ENCODE measurements at regions not wholly inside any gene's neighbourhood (a gene's known extent, or its start where the extent isn't known, plus 50 kb on each side); places are given as distances from the start of the nearest gene placed in this dataset.

GRCh38 chr11:121688860-121689614 lies 236.3 kb upstream of the SORL1-AS1 start:
- TF ChIP-seq FOXM1 (IDR thresholded peaks at IDR 0.05; ENCODE audit: borderline replicate concordance, low read depth), result peak; percentile 61; the same call in 1 of the 2 replicates
- 0 out of 2 replicates have a peak, but pooled peaks have one; percentile 20 for TF ChIP-seq NFIC (IDR thresholded peaks at IDR 0.05)
- TF ChIP-seq CEBPB (IDR thresholded peaks at IDR 0.05), result no peak
- no peak for TF ChIP-seq CREB1 (IDR thresholded peaks at IDR 0.05; ENCODE audit: low read depth)
- TF ChIP-seq, protein P1, sequence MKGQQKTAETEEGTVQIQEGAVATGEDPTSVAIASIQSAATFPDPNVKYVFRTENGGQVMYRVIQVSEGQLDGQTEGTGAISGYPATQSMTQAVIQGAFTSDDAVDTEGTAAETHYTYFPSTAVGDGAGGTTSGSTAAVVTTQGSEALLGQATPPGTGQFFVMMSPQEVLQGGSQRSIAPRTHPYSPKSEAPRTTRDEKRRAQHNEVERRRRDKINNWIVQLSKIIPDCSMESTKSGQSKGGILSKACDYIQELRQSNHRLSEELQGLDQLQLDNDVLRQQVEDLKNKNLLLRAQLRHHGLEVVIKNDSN (IDR thresholded peaks at IDR 0.05), result no peak
- TF ChIP-seq EP300 (IDR thresholded peaks at IDR 0.05; ENCODE audit: borderline replicate concordance), result peak; percentile 85; the same call in 1 of the 2 replicates
- TF ChIP-seq YY1 (IDR thresholded peaks at IDR 0.05; ENCODE audit: low read depth), result peak; percentile 54; the same call in 1 of the 2 replicates
- no peak for TF ChIP-seq TAF1 (IDR thresholded peaks at IDR 0.05; ENCODE audit: low read depth)
- TF ChIP-seq ZBTB7A (IDR thresholded peaks at IDR 0.05; ENCODE audit: low read depth), result no peak
- TF ChIP-seq TCF12 (IDR thresholded peaks at IDR 0.05; ENCODE audit: low read depth), result peak; percentile 68; the same call in 1 of the 2 replicates
- TF ChIP-seq EGR1 (IDR thresholded peaks at IDR 0.05), result no peak; the same call in 1 of the 2 replicates
- TF ChIP-seq TEAD4 (IDR thresholded peaks at IDR 0.05), result peak; percentile 88
- TF ChIP-seq REST (IDR thresholded peaks at IDR 0.05; ENCODE audit: low read depth), result no peak
- TF ChIP-seq RAD21 (IDR thresholded peaks at IDR 0.05; ENCODE audit: low read depth), result no peak
- no peak; the same call in 1 of the 2 replicates for TF ChIP-seq MAX (IDR thresholded peaks at IDR 0.05)

- peak; percentile 13; the same call in 1 of the 2 replicates for TF ChIP-seq NFIC (IDR thresholded peaks at IDR 0.05)
- TF ChIP-seq MAX (IDR thresholded peaks at IDR 0.05), result peak; percentile 67
- peak; percentile 29; the same call in 1 of the 2 replicates for TF ChIP-seq TCF12 (IDR thresholded peaks at IDR 0.05; ENCODE audit: low read depth)
- no peak for TF ChIP-seq ZBTB7A (IDR thresholded peaks at IDR 0.05; ENCODE audit: low read depth)
Observed at GRCh38 chr11:121688055-121688491, 235.3 kb upstream of the SORL1-AS1 start.

GRCh38 chr11:121683791-121684190 lies 231.0 kb upstream of the SORL1-AS1 start:
- TF ChIP-seq CREB1 (IDR thresholded peaks at IDR 0.05; ENCODE audit: low read depth), result no peak
- TF ChIP-seq, protein P1 (IDR thresholded peaks at IDR 0.05), result no peak
- TF ChIP-seq NFIC (IDR thresholded peaks at IDR 0.05), result no peak
- TF ChIP-seq CEBPB (IDR thresholded peaks at IDR 0.05), result no peak
- no peak for TF ChIP-seq YY1 (IDR thresholded peaks at IDR 0.05; ENCODE audit: low read depth)
- TF ChIP-seq EGR1 (IDR thresholded peaks at IDR 0.05), result no peak
- no peak for TF ChIP-seq MAX (IDR thresholded peaks at IDR 0.05)
- no peak for TF ChIP-seq REST (IDR thresholded peaks at IDR 0.05; ENCODE audit: low read depth)
- TF ChIP-seq TCF12 (IDR thresholded peaks at IDR 0.05; ENCODE audit: low read depth), result no peak
- no peak for TF ChIP-seq RAD21 (IDR thresholded peaks at IDR 0.05; ENCODE audit: low read depth)
- no peak for TF ChIP-seq EP300 (IDR thresholded peaks at IDR 0.05; ENCODE audit: borderline replicate concordance)
- no peak for TF ChIP-seq FOXM1 (IDR thresholded peaks at IDR 0.05; ENCODE audit: borderline replicate concordance, low read depth)
- no peak for TF ChIP-seq TEAD4 (IDR thresholded peaks at IDR 0.05)
- TF ChIP-seq TAF1 (IDR thresholded peaks at IDR 0.05; ENCODE audit: low read depth), result no peak
- TF ChIP-seq ZBTB7A (IDR thresholded peaks at IDR 0.05; ENCODE audit: low read depth), result no peak
